ENCODE measurements at regions not wholly inside any gene's neighbourhood (a gene's known extent, or its start where the extent isn't known, plus 50 kb on each side); places are given as distances from the start of the nearest gene placed in this dataset.

DNA sequence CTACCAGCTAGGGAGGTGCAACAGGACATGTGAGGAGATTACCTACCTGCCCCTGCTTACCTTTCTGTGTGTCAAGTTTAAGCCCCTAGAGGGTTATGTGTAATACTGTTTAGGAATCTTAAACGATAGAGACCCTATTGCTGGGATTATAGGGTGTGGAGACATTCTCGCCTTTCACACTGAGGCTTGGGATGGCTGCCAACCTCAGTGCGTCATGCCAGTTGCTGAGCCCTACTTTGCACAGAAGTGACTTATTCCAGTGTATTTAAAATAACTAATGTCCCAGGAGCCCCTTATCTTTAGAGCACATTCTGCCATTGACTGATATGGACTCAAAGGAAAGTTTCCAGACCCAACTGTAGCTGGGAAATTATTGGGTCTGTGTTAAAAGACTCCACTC lies 76.6 kb upstream of the XPA start:
- TF ChIP-seq ZNF677 (tag by site-specific recombination; IDR thresholded peaks at IDR 0.05) (no peak), PBX3 (CRISPR knock-in tag; IDR thresholded peaks at IDR 0.05) (no peak), ZNF239 (tag by site-specific recombination; IDR thresholded peaks at IDR 0.05) (no peak), ZNF274 (IDR thresholded peaks at IDR 0.05; ENCODE audit: low read length) (no peak), ZNF274 (tag by site-specific recombination; IDR thresholded peaks at IDR 0.05; ENCODE audit: borderline replicate concordance) (no peak), ZNF140 (tag by site-specific recombination; IDR thresholded peaks at IDR 0.05) (no peak)
- TF ChIP-seq, protein P1, sequence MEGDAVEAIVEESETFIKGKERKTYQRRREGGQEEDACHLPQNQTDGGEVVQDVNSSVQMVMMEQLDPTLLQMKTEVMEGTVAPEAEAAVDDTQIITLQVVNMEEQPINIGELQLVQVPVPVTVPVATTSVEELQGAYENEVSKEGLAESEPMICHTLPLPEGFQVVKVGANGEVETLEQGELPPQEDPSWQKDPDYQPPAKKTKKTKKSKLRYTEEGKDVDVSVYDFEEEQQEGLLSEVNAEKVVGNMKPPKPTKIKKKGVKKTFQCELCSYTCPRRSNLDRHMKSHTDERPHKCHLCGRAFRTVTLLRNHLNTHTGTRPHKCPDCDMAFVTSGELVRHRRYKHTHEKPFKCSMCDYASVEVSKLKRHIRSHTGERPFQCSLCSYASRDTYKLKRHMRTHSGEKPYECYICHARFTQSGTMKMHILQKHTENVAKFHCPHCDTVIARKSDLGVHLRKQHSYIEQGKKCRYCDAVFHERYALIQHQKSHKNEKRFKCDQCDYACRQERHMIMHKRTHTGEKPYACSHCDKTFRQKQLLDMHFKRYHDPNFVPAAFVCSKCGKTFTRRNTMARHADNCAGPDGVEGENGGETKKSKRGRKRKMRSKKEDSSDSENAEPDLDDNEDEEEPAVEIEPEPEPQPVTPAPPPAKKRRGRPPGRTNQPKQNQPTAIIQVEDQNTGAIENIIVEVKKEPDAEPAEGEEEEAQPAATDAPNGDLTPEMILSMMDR (tag by site-specific recombination; IDR thresholded peaks at IDR 0.05), result no peak
